Aorta (tissue), 5 donors: ENCODE measurements at regions not wholly inside any gene's neighbourhood (a gene's known extent, or its start where the extent isn't known, plus 50 kb on each side); places are given as distances from the start of the nearest gene placed in this dataset.
A peak's percentile ranks its signal among the peaks of the same experiment; 100 is the strongest.
"Not testable (repeated sequence)": the region's sequence is repeated elsewhere in the genome, so short reads cannot be mapped to it uniquely, and the experiment has no call there.

Source experiments
- ATAC-seq: fragments of 200-7000 bp; cut with Tn5 transposase; one replicate; pipeline ENCODE4 v1.9.1; 2022; ENCODE audit warnings: moderate library complexity; ENCODE audit not compliant: low FRiP score
- DNase-seq, 2 donors: peaks; one replicate each; pipeline ENCODE4 v3.0.0-alpha.2; 2020
- H3K27ac ChIP-seq, 2 donors: one replicate each; pipeline ENCODE4 v1.5.1; 2013; ENCODE audit warnings: low read length in 2 of 2, mild to moderate bottlenecking in 2 of 2, moderate library complexity in 2 of 2, control low read depth in 1 of 2, inconsistent platforms in 1 of 2, low read depth in 1 of 2
- H3K27me3 ChIP-seq, 2 donors: one replicate each; pipeline ENCODE4 v1.6.1; 2013; ENCODE audit warnings: control low read depth in 1 of 2, low read length in 1 of 2, mild to moderate bottlenecking in 1 of 2, moderate library complexity in 1 of 2; ENCODE audit not compliant: insufficient read depth in 2 of 2, control insufficient read depth in 1 of 2
- H3K36me3 ChIP-seq, 2 donors: one replicate each; pipeline ENCODE4 v1.6.1; 2013; ENCODE audit warnings: control low read depth in 1 of 2, low read length in 1 of 2, mild to moderate bottlenecking in 1 of 2; ENCODE audit not compliant: insufficient read depth in 2 of 2, control insufficient read depth in 1 of 2
- H3K4me1 ChIP-seq, 2 donors: one replicate each; pipeline ENCODE4 v1.6.1; 2013; ENCODE audit warnings: low read length in 2 of 2, control low read depth in 1 of 2, mild to moderate bottlenecking in 1 of 2, moderate library complexity in 1 of 2; ENCODE audit not compliant: insufficient read depth in 2 of 2, control insufficient read depth in 1 of 2
- H3K4me3 ChIP-seq, 2 donors: one replicate each; pipeline ENCODE4 v1.5.1; 2013; ENCODE audit warnings: low read length in 2 of 2, control low read depth in 1 of 2, mild to moderate bottlenecking in 1 of 2
- H3K9me3 ChIP-seq: one replicate; pipeline ENCODE4 v1.6.1; 2013; ENCODE audit warnings: mild to moderate bottlenecking, low read length; ENCODE audit not compliant: control insufficient read depth
- WGBS, 2 donors: extraction: QIAGEN DNeasy Blood & Tissue Kit; methylation state at CpG; one replicate each; pipeline ENCODE4 v1.1.7; 2013; 5-methylcytosine and 5-hydroxymethylcytosine counted together
- intact Hi-C, 2 donors: fragments of 100-400 bp; cut with DNase I; formaldehyde crosslinking; loops; one replicate each; pipeline versions ENCODE4 v1.14.2 to v1.15.0; 2022
- donor health status: healthy with polysubstance abuse.
- donor health status: Bipolar disorder and iron deficiency.
- donor health status: DM: no; HTN: no; CAD: no.
- donor health status: DM: no; HTN: no; CAD: no.
- donor health status: DM: yes; HTN: yes; CAD: no.

DNA sequence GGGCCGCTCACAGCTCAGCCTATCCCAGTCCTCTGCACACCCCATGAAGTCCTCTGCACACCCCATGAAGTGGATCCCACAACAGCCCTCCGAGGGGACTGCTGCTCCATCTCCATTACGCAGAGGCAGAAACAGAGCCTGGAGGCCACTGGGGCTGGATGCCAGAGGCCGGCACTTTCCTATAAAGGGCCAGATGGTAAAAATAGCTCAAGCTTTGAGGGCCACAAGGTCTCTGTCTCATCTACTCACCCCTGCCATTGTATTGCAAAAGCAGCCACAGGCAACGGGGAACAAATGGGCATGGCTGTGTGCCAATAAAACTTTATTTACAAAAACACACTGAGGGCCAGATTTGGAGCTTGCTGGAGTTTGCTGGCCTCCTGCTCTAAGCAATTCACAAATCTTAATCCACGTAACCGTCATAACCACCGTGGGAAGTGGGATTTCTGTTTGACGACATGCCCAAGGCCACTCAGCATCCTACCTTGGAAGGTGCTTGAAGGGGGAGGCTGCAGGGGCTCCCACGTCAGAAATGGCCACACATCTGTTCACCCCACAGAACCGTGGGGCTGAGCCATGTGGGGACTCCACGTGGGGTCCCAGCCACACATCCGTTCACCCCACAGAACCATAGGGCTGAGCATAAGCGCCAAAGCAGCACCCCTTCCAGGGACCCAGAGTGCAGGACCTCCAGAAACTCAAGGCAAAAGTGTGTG lies 92.0 kb downstream of the NCOR2 start:
- no peak for ATAC-seq
- H3K36me3 ChIP-seq: peaks cover 3 to 7% of the 10 kb centered on the region in 2 donors

DNA sequence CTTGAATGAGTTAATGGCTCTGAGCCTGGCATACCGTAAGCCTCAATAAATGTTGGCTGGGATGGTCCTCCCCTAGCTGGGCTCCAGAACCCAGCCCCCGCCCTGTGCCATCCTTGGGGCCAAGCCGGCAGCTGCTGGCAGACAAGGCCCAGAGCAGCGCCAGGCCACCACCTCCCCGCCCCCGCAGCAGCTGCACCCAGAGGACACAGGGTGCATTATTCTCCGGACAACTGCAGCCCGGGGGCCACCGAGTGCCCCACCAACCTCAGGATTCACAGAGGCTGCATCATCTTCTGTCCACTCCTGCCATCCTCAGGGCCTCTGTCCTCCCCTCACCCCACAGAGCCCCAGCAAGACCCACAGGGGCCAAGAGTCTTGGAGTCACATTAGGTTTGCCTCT lies 92.7 kb downstream of the NCOR2 start:
- ATAC-seq (no peak), DNase-seq (no peak)
- H3K27me3 ChIP-seq: no peaks in the 10 kb centered on the region
- intact Hi-C loops: no loop called here
- H3K4me1 ChIP-seq: no peaks in the 10 kb centered on the region
- H3K36me3 ChIP-seq: peaks cover 3 to 7% of the 10 kb centered on the region in 2 donors
- no peak overlapping the region for H3K27ac ChIP-seq
- no peaks in the 10 kb centered on the region for H3K9me3 ChIP-seq
- no peak overlapping the region for H3K4me3 ChIP-seq
- WGBS, 2 donors: 0 to 7% methylated on average over 8 to 9 of the region's 9 CpGs

More for the DNA sequence above, 92.0 kb downstream of the NCOR2 start:
- H3K27me3 ChIP-seq: no peaks in the 10 kb centered on the region
- intact Hi-C loops: no loop called here
- H3K4me1 ChIP-seq: no peaks in the 10 kb centered on the region
- no peak overlapping the region for H3K27ac ChIP-seq
- H3K4me3 ChIP-seq: no peak overlapping the region
- H3K9me3 ChIP-seq: no peaks in the 10 kb centered on the region
- 73 to 78% methylated on average over 14 of the region's 14 CpGs for WGBS, 2 donors
- no peak for DNase-seq

DNA sequence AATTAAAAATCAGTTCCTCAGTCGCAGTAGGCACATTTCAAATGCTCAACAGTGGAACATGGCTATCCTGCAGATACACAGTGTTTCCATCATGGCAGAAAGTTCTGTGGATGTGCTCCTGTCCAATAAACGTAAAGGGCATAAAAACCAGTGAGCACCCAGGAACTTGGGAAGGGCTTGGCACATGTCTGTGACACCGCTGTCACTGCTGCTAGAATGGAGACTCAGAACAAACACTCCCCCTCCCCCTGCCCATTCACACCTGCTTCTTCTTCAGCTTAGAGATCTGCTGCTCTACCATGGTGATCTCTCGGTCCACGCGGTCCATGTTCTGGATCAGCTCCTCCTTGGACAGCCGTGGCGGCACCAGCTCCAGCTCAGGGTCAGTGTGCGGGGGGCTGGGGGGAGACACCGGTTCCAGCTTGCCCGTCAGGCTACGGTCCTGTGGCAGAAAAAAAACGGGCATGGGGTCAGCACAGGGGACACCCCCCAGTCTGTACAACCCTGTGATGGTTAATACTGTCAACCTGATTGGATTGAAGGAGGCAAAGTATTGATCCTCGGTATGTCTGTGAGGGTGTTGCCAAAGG lies 94.6 kb downstream of the NCOR2 start:
- no peaks in the 10 kb centered on the region for H3K27me3 ChIP-seq
- WGBS, 2 donors: 94 to 99% methylated on average over 14 of the region's 14 CpGs
- H3K4me3 ChIP-seq: no peak overlapping the region
- H3K9me3 ChIP-seq: no peaks in the 10 kb centered on the region
- intact Hi-C loops: no loop called here
- H3K4me1 ChIP-seq: no peaks in the 10 kb centered on the region
- no peak for DNase-seq
- peaks cover 3 to 7% of the 10 kb centered on the region in 2 donors for H3K36me3 ChIP-seq
- no peak overlapping the region for H3K27ac ChIP-seq
- ATAC-seq: no peak

DNA sequence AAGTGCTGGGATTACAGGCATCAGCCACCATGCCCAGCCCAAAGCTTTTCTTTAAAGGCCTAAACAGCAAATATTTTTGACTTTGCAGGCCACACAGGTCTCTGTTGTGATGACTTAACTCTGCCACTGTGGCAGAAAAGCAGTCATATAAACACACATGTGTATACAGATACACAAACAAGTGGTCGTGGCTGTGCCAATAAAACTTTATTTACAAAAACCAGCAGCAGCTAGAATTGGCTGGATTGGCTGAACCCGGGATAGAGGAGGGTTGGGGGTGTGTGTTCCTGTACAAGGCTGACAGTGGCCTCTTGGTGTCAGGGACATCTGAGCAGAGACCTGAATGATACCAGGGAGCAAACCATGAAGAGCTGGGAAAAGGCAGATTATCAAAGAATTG lies 95.6 kb downstream of the NCOR2 start:
- Histone ChIP-seq H3K9me3 (no peaks in the 10 kb centered on the region), H3K27ac (no peak overlapping the region), H3K36me3 (peaks cover 3 to 7% of the 10 kb centered on the region in 2 donors), H3K4me1 (no peaks in the 10 kb centered on the region), H3K4me3 (no peak overlapping the region), H3K27me3 (no peaks in the 10 kb centered on the region)
- ATAC-seq (no peak), DNase-seq (no peak)
- intact Hi-C loops: no loop called here
- WGBS, 2 donors: 76 to 87% methylated on average over 2 of the region's 2 CpGs

DNA sequence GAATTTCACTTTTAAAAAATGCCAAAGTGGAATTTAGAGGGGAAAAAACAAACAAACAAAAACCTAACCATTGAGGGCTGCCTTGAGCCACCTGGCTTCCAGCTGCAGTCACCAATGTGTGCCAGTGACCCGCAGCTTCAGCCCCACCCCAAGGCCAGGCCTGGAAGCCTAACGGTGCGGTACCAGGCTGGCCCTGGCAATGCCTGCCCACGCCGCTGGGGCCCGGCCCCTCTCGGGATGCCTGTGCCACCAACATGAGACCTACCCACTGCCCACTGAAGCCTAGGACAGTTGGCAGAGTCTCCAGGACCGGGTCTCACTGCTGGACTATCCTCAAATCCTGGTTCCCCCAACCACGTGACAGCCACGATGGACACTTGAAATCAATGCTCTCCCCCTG lies 96.6 kb downstream of the NCOR2 start:
- no peak for DNase-seq
- intact Hi-C loops: no loop called here
- Histone ChIP-seq H3K4me3 (no peak overlapping the region), H3K4me1 (no peaks in the 10 kb centered on the region), H3K27ac (no peak overlapping the region), H3K9me3 (no peaks in the 10 kb centered on the region), H3K27me3 (no peaks in the 10 kb centered on the region), H3K36me3 (peaks cover 3 to 10% of the 10 kb centered on the region in 2 donors)
- WGBS, 2 donors: 95 to 97% methylated on average over 10 of the region's 10 CpGs
- peak; percentile 55 for ATAC-seq

DNA sequence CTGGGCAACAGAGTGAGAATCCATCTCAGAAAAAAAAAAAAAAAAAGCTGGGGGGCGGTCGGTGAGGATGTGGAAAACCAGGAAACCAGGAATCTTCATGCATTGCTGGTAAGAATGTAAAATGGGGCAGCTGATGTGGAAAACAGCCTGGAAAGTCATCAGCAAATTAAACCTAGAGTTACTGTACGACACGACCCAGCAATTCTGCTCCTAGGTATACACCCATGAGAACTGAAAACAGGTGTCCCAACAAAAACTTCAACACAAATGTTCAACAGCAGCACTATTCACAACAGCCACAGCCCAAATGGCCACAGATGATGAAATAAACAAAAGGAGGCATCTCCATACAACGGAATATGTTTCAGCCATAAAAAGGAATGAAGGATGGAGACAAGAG lies 97.3 kb downstream of the NCOR2 start:
- WGBS, 2 donors: 95 to 99% methylated on average over 5 of the region's 5 CpGs
- DNase-seq: no peak
- no peak for ATAC-seq
- H3K36me3 ChIP-seq: peaks cover 3 to 11% of the 10 kb centered on the region in 2 donors
- H3K27me3 ChIP-seq: no peaks in the 10 kb centered on the region
- H3K4me1 ChIP-seq: no peaks in the 10 kb centered on the region
- intact Hi-C loops: no loop called here
- H3K27ac ChIP-seq: no peak overlapping the region
- H3K4me3 ChIP-seq: no peak overlapping the region
- no peaks in the 10 kb centered on the region for H3K9me3 ChIP-seq

DNA sequence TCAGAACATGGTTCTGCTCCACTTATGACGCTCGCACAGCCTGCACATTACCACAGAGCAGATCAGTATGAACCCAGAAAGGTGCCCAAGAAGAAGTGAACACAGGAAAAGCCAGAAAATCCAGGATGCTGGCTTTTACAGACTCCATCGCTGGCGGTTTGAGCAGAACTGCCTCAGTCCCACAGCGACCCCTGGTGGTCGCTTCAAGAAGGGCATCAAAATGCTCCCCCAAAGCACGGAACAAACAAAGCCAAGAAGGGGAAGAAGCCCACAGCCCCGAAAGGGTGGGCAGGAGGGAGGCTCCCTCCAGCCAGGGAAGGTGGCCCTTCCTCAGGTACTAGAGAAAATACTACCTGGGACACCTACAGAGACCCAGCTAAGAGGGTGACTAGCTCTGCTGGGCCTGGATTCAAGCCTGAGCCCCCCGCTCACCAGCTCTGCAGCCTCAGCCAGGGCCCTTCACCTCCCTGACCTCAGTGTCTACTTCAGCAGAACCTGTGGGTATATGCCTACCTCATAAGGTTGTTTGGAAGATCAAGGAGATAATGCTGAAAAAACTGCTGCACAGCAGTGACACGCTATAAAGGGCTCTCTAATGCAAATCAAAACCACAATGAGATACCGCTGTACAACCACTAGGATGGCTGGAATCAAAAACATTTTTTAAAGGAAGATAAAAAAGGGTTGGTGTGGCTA lies 98.1 kb downstream of the NCOR2 start:
- no peaks in the 10 kb centered on the region for H3K9me3 ChIP-seq
- 80 to 84% methylated on average over 11 of the region's 11 CpGs for WGBS, 2 donors
- H3K36me3 ChIP-seq: peaks cover 3 to 14% of the 10 kb centered on the region in 2 donors

DNA sequence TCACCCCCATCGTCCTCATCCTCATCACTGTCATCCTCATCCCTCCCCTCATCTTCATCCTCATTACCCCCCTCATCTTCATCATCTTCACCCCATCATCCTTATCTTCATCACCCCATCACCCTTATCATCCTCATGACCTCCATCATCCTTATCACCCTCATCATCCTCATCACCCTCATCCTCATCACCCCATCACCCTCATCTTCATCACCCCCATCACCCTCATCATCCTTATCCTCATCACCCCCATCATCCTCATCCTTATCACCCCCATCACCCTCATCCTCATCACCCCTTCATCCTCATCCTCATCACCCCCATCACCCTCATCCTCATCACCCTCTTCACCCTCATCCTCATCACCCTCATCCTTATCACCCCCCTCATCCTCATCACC lies 99.9 kb downstream of the NCOR2 start:
- ATAC-seq, H3K4me1 ChIP-seq, H3K27ac ChIP-seq, intact Hi-C loops, DNase-seq, H3K27me3 ChIP-seq, H3K4me3 ChIP-seq, H3K9me3 ChIP-seq: not testable (repeated sequence)
- 90 to 100% methylated on average over 1 of the region's 1 CpG for WGBS, 2 donors
- H3K36me3 ChIP-seq: peaks cover 3 to 11% of the 10 kb centered on the region in 2 donors

More for the DNA sequence above, 98.1 kb downstream of the NCOR2 start:
- ATAC-seq: no peak
- DNase-seq: no peak
- Histone ChIP-seq H3K27ac (no peak overlapping the region), H3K27me3 (no peaks in the 10 kb centered on the region), H3K4me1 (no peaks in the 10 kb centered on the region), H3K4me3 (no peak overlapping the region)
- intact Hi-C loops: no loop called here
